CD4-positive, alpha-beta T cell treated with Interleukin-6 at 100 ng/mL for 8 hours (primary cell): ENCODE measurements at regions not wholly inside any gene's neighbourhood (a gene's known extent, or its start where the extent isn't known, plus 50 kb on each side); places are given as distances from the start of the nearest gene placed in this dataset.

ENCODE experiments used
- DNase-seq: peaks from one replicate; pipeline ENCODE4 v3.0.0-alpha.2; 2020; ENCODE audit warnings: mixed read lengths, low spot score

GRCh38 chr17:77001487-77001886 is 133.3 kb downstream of the MGAT5B start:
- no peak for DNase-seq

- no peak for DNase-seq
Observed at GRCh38 chr17:77002103-77003045, 134.2 kb downstream of the MGAT5B start.

GRCh38 chr17:77003699-77004098 is 135.5 kb downstream of the MGAT5B start:
- no peak for DNase-seq

GRCh38 chr17:77006971-77007649 is 133.7 kb upstream of the SEC14L1 start:
- DNase-seq: no peak

- no peak for DNase-seq
Observed at GRCh38 chr17:77009877-77010276, 130.9 kb upstream of the SEC14L1 start.

GRCh38 chr17:77010667-77011066 is 130.1 kb upstream of the SEC14L1 start:
- no peak for DNase-seq

GRCh38 chr17:77011173-77012011 is 129.4 kb upstream of the SEC14L1 start:
- DNase-seq: peak; percentile 44

GRCh38 chr17:77018504-77018903 is 122.3 kb upstream of the SEC14L1 start:
- no peak for DNase-seq

GRCh38 chr17:77019893-77020379 is 120.8 kb upstream of the SEC14L1 start:
- no peak for DNase-seq

- DNase-seq: no peak
Observed at GRCh38 chr17:77020973-77021372, 119.8 kb upstream of the SEC14L1 start.

- no peak for DNase-seq
Observed at GRCh38 chr17:77022766-77023165, 118.0 kb upstream of the SEC14L1 start.

GRCh38 chr17:77025781-77026180 is 115.0 kb upstream of the SEC14L1 start:
- no peak for DNase-seq

GRCh38 chr17:77027271-77027889 is 113.4 kb upstream of the SEC14L1 start:
- DNase-seq: no peak

GRCh38 chr17:77028900-77029299 is 111.9 kb upstream of the SEC14L1 start:
- DNase-seq: no peak

GRCh38 chr17:77032929-77033328 is 107.8 kb upstream of the SEC14L1 start:
- no peak for DNase-seq

- no peak for DNase-seq
Observed at GRCh38 chr17:77033892-77034404, 106.8 kb upstream of the SEC14L1 start.

- no peak for DNase-seq
Observed at GRCh38 chr17:77034677-77035424, 105.9 kb upstream of the SEC14L1 start.

GRCh38 chr17:77035526-77035925 is 105.2 kb upstream of the SEC14L1 start:
- DNase-seq: no peak

- no peak for DNase-seq
Observed at GRCh38 chr17:77036136-77036840, 104.5 kb upstream of the SEC14L1 start.

GRCh38 chr17:77036841-77037381 is 103.9 kb upstream of the SEC14L1 start:
- no peak for DNase-seq
